ENCODE measurements at regions not wholly inside any gene's neighbourhood (a gene's known extent, or its start where the extent isn't known, plus 50 kb on each side); places are given as distances from the start of the nearest gene placed in this dataset.
"Not testable (repeated sequence)": the region's sequence is repeated elsewhere in the genome, so short reads cannot be mapped to it uniquely, and the experiment has no call there.

DNA sequence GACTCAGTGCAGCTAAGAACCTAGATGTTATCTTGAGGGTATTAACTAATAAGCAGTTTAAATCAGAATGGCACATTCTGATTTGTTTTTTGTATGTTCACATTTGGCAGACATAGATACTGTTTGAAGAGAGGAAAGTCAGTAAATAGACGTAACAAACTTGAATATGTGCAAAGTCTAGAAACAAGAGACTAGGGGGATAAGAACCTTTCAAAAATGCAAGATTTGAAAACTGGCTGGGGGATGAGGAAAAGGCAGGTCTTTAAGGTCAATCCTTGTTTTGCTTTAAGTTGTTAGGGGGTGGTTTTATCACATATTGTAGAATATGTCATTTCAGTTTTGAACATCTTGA lies 136.5 kb downstream of the ZNF92 start:
- not testable (repeated sequence) for DNase-seq (ENCODE audit: low read depth, low spot score)

DNA sequence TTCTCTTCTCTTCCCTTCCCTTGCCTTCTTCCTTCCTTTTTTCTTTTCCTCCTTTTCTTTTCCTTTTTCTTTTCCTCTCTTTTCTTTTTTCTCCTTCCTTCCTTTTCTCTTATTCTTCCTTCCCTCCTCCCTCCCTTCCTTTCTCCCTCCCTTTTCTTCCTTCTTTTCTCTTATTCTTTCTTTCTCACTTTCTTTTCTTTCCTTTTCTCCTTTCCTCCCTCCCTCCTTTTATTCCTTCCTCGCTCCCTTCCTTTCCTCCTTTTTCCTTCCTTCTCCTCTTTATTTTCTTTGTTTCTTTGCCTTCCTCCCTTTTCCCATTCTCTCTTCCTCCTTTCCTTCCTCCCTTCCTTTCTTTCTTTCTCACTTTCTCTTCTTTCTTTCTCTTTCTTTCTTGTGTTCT lies 146.1 kb downstream of the ZNF92 start:
- not testable (repeated sequence) for DNase-seq (ENCODE audit: low read depth, low spot score)

DNA sequence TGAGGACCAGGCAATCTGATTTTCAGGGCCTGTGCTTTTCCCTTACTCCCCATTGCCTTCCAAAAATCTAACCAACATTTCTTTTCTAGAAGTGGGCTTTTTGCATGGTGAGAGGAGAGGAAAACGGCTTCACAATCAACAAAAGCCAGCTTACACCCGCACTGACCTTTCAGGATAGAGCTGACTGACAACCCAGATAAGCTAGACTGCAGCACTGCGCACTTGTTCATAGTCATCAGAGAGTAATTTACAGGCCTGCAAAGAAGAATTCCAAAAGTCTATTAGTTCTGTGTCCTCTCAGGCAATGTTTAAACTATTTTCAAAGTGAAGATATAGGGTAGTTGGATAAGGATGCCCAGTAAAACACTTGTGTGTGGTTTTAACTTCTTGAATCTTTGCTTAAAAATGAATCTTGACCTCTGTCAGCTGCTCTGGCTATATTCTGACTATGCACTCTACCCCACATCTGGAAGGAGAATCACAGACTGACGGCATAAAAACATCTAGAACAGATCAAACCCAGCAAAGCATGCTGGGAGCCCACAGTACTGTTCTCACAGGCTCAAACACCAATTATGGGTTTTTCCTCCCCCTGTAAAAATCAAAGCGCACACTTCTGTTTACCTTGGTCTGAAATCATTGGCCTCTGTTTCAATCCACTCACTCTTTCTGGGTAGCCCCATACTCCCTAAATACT lies 172.0 kb downstream of the ZNF92 start:
- DNase-seq (ENCODE audit: low read depth, low spot score) = not testable (repeated sequence)

DNA sequence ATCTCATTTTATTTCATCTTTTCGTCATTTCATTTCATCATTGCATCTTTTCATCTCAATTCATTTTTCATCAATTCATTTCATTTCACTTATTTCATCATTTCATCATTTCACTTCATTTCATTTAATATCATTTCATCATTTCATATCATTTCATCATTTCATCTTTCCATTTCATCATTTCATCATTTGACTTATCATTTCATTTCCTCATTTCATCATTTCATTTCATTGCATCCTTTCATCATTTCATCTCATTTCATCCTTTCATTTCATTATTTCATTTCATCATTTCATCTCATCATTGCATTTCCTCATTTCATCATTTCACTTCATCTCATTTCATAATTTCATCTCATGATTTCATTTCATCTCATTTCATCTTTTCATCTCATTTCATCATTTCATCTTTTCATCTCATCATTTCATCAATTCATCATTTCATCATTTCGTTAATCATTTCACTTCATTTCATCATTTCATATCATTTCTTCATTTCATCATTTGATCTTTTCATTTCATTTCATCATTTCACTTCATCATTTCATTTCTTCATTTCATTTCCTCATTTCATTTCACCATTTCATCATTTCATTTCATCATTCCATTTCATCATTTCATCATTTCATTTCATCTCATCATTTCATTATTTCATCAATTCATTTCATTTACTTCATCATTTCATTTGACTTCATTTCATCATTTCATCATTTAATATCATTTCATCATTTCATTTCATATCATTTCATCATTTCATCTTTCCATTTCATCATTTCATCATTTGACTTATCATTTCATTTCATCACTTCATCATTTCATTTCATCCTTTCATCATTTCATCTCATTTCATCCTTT lies 176.2 kb downstream of the ZNF92 start:
- DNase-seq (ENCODE audit: low read depth, low spot score) = not testable (repeated sequence)

DNA sequence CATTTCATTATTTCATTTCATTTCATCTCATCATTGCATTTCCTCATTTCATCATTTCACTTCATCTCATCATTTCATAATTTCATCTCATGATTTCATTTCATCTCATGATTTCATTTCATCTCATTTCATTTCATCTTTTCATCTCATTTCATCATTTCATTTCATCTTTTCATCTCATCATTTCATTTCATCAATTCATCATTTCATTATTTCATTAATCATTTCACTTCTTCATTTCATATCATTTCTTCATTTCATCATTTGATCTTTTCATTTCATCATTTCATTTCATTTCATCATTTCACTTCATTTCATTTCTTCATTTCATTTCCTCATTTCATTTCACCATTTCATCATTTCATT lies 176.8 kb downstream of the ZNF92 start:
- DNase-seq (ENCODE audit: low read depth, low spot score) = not testable (repeated sequence)

DNA sequence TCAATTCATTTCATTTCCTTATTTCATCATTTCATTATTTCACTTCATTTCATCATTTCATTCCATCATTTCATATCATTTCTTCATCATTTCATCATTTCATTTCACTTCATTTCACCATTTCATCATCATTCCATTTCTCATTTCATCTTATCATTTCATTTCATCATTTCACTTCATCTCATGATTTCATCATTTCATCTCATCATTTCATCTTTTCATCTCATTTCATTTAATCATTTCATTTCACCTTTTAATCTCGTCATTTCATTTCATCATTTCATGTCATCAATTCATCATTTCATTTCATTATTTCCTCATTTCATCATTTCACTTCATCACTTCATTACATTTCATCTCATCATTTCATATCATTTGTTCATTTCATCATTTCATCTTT lies 177.4 kb downstream of the ZNF92 start:
- DNase-seq (ENCODE audit: low read depth, low spot score) = not testable (repeated sequence)

DNA sequence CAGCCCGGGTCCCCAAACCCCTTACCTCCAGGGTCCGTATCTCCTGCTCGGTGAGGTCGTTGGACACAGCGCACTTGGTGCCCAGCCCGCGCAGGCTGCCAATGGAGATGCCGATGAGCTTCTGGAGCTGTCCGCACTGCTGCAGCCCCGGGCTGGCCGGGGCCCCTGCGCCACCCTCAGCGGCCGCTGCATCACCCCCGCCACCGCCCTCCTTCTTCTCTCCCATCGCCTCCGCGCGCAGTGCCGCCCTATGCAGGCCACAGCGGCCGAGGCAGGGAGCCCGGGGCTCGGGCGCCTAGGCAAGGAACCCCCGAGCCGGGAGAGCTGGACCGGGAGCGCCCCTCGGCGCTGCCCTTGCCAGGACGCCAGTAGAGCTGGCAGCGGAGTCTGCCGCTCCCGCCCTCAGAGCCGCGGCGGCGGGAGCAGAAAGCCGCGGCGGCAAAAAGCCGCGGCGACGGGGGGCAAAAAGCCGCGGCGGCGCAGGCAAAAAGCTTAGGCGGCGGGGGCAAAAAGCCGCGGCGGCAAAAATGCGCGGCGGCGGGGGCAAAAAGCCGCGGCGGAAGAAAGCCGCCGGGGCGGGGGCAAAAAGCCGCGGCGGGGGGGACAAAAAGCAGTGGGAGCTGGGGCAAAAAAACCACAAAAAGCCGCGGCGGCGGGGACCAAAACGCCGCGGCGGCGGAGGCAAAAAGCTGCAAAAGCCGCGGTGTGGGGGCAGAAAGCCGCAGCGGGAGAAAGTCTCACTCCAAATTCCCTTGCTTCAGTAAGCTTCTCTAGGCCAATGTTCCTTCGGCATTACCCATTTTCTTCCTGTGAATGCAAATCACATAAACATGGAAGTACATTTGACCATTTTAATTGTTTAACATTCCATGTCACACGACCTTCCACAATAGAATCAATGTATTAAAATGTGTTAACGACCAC lies 181.2 kb downstream of the ZNF92 start:
- not testable (repeated sequence) for DNase-seq (ENCODE audit: low read depth, low spot score)

DNA sequence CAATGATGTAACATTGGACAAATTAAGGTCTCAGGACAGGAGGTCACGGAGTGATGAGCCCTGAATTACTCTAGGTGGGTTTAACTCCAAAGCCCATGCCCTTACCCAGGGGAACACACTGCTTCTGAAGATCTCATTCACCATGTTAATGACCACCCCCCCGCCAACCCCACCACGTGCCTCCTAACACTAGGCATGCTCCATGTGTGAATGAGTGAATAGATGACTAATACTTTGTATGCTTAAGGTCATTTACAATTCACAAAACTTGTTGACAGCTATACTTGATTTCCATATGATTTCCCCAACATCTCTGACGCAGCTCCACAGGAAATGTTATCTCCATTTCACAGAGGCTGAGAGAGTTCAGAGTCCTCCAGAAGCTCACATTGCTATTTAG lies 184.9 kb downstream of the ZNF92 start:
- DNase-seq (ENCODE audit: low read depth, low spot score) = not testable (repeated sequence)

DNA sequence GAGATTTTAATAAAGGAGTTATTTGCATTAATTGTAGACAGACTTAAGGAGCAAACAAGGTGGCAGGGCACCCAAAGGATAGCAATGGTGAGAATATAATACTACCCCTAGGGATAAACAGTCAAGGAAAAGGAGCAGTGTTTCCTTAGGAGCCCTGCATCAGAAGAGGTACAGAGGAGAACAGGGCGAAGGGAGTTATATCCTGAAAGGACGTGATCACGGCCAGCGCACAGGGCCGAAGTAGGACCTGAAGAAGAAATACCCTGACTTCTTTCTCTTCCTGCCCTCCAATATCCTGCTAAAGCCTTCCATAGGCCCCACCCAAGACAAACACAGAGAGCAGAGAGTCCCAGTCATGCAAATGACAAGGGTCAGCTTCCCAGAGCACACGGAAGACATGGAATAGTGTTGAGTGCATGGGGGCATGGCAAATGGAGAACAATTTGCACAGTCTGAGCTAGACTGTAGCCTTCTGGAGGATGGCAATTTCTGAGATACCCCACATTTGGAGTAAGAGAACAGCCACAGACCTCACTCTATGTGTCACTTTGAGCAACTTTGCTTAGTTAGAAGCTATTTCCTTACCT lies 188.2 kb downstream of the ZNF92 start:
- not testable (repeated sequence) for DNase-seq (ENCODE audit: low read depth, low spot score)

DNA sequence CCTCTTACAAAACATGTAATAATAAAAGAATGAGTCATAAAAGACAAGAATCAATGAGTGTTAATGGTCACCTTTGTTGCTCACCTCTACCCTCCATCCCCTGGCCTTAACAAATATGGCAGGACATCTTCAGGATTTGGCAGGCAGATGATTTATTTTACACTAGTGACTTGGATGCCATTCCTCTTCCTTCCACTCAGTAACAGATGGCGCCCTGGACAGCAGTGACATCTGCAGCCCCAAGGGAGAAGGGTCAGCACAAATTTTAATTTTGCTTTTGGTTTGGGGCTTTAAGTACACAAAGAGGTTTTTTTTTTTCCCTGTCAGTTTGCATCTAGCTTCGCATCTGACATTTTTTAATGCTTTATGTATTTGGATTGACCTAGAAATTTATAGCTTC lies 188.9 kb downstream of the ZNF92 start:
- not testable (repeated sequence) for DNase-seq (ENCODE audit: low read depth, low spot score)

DNA sequence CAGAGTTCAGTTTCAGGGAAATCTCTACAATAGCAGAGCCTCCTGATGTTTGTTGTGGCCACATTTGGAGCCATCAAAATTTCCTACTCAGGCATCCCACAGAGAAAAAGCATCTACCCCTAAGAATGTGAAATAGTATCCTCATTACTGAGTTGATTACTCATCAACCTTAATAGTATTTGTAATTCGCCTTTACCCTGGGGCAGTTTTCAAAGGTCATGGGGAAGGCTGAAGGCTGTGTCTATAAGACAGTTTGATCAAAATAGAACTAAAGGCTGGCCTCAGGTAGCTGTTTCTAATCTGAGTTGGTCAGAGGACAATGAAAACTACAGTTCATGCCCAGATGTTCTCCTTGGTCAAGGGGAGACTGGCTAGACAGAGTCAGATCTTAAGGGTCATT lies 189.7 kb downstream of the ZNF92 start:
- not testable (repeated sequence) for DNase-seq (ENCODE audit: low read depth, low spot score)

DNA sequence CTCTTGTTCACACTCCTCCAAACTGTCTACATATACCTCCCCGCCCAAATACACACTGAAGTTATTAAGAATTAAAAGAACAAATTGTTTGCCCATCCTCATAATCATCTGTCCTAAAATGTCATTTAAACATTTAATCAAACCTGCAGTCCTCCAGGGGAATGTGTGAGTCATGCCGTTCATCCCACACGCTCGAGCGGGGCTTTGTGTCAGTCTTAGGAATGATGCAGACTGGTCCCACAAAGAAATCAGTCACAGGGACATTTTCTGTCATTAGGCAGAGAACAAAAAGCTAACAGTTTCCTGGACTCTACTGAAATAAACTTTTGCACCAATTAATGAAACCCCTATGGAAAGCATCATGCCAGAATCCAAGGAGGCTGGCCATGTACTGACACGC lies 194.6 kb downstream of the ZNF92 start:
- DNase-seq (ENCODE audit: low read depth, low spot score) = not testable (repeated sequence)

DNA sequence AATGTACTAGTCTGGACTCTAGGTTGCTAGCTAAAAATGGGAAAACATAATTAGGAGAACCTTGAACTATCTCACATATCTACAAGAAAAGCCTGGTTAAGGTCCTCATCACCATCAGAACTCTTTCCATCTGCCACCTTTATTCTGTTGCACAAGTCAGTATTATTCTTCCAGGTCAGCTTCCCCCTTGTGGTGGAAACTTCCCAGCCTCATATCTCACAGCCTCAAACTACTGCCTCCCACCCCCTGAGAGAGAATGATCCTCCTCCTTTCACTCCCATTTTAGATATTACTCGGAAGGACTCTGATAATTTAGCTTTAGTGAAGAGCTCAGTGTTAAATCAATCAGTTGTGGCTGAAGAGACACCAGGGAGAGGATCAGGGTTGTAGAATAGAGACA lies 197.3 kb downstream of the ZNF92 start:
- DNase-seq (ENCODE audit: low read depth, low spot score) = not testable (repeated sequence)

DNA sequence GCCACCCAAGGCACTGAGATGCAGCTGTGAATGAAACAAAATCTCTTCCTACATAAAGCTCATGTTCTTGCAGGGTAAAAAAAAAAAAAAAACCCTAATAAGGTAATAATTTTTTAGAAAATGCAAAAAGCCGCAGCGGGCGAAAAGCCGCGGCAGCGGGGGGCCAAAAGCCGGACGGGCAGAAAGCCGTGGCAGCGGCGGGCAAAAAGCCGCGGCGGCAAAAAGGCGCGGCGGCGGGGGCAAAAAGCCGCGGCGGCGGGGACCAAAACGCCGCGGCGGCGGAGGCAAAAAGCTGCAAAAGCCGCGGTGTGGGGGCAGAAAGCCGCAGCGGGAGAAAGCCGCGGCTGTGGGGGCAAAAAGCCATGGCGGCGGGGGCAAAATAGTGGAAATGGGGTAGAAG lies 198.9 kb downstream of the ZNF92 start:
- DNase-seq (ENCODE audit: low read depth, low spot score) = not testable (repeated sequence)

DNA sequence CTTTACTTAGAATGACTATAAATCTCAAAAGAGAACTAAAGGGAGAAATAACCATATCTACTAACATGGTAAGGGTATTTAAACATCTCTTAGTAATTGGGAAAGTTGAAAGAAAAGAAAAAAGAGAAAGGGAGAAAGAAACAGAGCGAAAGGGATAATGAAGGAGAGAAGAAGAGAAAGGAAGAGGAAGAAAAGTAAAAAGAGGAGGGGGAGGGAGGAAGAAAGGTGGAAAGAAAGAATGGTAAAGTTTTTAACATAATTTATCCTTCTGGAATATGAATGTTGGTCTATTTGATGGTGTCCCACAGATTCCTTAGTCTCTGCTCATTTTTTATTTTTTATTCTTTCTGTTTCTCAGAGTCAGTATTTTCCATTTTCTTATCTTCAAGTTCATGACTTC lies 202.7 kb downstream of the ZNF92 start:
- not testable (repeated sequence) for DNase-seq (ENCODE audit: low read depth, low spot score)

DNA sequence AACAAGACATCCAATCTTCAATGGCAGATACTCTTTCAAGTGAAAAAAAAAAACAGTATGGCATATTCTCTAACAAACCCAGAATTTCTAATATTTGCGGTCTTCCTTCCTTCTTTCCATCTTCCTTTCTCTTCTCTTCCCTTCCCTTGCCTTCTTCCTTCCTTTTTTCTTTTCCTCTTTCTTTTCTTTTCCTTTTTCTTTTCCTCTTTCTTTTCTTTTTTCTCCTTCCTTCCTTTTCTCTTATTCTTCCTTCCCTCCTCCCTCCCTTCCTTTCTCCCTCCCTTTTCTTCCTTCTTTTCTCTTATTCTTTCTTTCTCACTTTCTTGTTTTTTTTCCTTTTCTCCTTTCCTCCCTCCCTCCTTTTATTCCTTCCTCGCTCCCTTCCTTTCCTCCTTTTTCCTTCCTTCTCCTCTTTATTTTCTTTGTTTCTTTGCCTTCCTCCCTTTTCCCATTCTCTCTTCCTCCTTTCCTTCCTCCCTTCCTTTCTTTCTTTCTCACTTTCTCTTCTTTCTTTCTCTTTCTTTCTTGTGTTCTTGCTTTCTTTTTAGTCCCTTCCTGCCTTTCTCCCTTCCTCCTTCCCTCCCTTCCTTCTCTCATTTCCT lies 209.0 kb downstream of the ZNF92 start:
- DNase-seq (ENCODE audit: low read depth, low spot score) = not testable (repeated sequence)

DNA sequence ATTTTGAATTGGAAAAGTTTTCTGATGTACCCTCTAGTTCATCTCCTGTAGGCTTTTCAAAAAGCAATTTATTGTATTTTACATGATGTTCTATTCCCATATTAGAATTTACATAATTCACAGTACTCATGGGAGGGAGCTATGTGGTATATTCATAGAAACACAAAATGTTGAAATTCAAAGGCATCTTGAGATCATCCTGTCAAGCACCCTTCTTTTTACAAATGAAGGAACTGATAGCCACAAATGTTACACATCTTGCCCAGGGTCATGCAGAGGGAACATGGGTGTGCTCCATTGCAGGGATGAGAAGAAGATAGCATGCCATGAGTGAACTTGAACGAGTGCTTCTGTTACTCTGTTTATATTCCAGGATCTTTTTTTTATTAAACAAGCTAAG lies 228.8 kb downstream of the ZNF92 start:
- DNase-seq (ENCODE audit: low read depth, low spot score) = not testable (repeated sequence)

DNA sequence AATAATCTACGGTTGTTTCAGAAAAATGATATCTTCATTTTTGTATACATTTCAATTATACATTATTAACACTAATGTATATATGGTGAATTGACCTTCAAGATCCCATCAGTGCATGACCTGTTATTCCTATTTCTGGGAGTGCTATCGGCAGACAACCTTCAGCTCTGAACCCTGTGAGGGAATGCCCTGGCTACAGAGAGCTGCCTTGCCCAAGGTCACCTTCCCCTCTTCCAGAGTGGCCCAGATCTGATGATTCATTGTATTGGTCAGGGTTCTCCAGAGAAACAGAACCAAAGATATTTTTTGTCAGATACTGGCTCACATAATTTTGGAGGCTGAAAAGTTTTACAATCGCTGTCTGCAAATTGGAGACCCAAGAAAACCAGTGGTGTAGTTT lies 235.5 kb downstream of the ZNF92 start:
- no peak for DNase-seq (ENCODE audit: low read depth, low spot score)

DNA sequence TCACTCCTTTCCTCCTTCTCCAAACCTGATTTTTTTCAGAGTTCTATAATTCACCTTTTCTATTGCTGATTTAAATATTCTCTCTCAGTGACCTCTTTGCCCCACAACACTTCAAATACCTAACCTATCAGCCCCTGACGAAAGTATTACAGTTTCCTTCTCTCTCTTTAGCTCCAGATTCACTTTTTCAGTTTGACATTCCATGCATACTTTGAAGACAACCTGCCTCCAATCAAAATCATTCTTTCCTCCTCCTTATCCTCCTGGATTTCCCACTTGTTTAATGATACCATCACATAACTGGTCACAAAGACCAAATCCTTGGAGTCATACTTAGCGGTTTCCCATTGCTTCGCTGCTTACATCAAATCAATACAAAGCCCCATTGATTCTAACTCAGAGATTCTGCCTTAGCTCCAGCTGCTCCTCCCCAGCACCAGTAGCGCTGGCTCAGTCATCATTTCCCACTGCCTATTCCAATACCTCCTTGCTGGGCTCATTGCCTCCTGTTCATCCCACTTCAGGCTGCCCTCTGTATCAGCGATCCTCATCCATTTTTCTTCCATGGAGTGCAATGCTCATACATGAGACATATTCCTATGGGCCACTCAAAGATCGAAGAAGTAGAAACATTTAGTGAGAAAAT lies 240.1 kb downstream of the ZNF92 start:
- DNase-seq (ENCODE audit: low read depth, low spot score) = not testable (repeated sequence)

DNA sequence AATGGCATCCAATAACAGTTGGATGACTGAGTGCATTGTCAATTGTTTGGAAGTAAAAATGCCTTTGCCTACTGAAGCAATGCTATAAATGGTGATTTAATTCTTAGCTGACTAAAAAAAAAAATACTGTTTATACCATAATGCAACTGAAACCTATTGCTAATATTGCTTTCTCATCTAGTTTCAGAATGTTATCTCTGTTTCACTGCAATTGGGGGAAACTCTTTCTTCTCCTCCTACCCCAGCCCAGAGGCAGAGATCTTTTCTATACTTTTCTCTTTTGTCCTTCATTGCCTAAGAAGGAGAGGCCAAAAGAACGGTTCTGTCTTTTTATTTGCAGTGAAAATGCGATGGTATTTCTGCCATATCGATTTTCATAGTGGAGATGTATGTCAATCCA lies 242.5 kb downstream of the ZNF92 start:
- DNase-seq (ENCODE audit: low read depth, low spot score) = not testable (repeated sequence)

DNA sequence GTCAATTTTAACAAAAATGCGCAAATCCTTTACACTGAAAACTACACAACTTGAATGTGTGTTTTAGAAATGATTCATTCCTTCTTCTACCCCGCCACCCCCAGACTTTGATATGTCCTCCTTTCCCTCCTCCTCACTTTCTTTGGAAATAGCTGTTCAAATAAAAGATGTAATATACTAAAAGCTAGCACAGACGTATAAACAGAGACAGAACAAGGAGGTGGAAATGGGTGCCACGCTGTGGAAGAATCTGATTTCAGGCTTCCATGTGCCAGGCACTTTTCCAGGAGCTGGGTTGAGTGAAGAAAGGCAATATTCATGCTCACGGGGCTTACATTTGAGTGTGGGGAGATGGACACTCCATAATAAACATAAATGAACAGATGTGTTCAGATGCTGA lies 246.6 kb downstream of the ZNF92 start:
- DNase-seq (ENCODE audit: low read depth, low spot score) = not testable (repeated sequence)

Measured in iPS DF 19.7 (cell line).